ENCODE measurements at regions not wholly inside any gene's neighbourhood (a gene's known extent, or its start where the extent isn't known, plus 50 kb on each side); places are given as distances from the start of the nearest gene placed in this dataset.

- TF ChIP-seq, protein P1, sequence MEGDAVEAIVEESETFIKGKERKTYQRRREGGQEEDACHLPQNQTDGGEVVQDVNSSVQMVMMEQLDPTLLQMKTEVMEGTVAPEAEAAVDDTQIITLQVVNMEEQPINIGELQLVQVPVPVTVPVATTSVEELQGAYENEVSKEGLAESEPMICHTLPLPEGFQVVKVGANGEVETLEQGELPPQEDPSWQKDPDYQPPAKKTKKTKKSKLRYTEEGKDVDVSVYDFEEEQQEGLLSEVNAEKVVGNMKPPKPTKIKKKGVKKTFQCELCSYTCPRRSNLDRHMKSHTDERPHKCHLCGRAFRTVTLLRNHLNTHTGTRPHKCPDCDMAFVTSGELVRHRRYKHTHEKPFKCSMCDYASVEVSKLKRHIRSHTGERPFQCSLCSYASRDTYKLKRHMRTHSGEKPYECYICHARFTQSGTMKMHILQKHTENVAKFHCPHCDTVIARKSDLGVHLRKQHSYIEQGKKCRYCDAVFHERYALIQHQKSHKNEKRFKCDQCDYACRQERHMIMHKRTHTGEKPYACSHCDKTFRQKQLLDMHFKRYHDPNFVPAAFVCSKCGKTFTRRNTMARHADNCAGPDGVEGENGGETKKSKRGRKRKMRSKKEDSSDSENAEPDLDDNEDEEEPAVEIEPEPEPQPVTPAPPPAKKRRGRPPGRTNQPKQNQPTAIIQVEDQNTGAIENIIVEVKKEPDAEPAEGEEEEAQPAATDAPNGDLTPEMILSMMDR (IDR thresholded peaks at IDR 0.05): no peak
- no peak for TF ChIP-seq POLR2A (IDR thresholded peaks at IDR 0.05)
Measured at GRCh38 chr14:39998854-39999253, 566.6 kb upstream of the FBXO33 start.
